ENCODE measurements at regions not wholly inside any gene's neighbourhood (a gene's known extent, or its start where the extent isn't known, plus 50 kb on each side); places are given as distances from the start of the nearest gene placed in this dataset.

- Histone ChIP-seq H3K36me3 (ENCODE audit: control insufficient read depth in 1 of 2, insufficient read depth in 2 of 2, low read length in 2 of 2) (no peaks in the 10 kb centered on the region), H3K4me3 (replicated peaks in 1 of 2; ENCODE audit: low read depth in 1 of 2, low read length in 2 of 2) (no peak overlapping the region), H3K4me2 (ENCODE audit: low read length) (no peak overlapping the region), H3K79me2 (ENCODE audit: insufficient read depth, low read length) (no peaks in the 10 kb centered on the region), H3K27me3 (ENCODE audit: insufficient read depth, low read length) (no peaks in the 10 kb centered on the region), H4K20me1 (ENCODE audit: insufficient read depth) (no peaks in the 10 kb centered on the region), H3K4me1 (ENCODE audit: control insufficient read depth in 1 of 2, insufficient read depth in 2 of 2, low read length in 2 of 2) (no peaks in the 10 kb centered on the region), H3K9me2 (ENCODE audit: insufficient read depth) (no peaks in the 10 kb centered on the region), H3K27ac (ENCODE audit: low read depth, low read length) (no peak overlapping the region), H3K9ac (ENCODE audit: low read length) (no peak overlapping the region), H2AFZ (ENCODE audit: low read depth, low read length, poor library complexity, severe bottlenecking) (no peak overlapping the region), H3K9me3 (ENCODE audit: control insufficient read depth in 1 of 2, insufficient read depth in 1 of 2, low read depth in 1 of 2, low read length in 2 of 2) (no peaks in the 10 kb centered on the region)
- no TSS peak for BruUV-seq (replicated peaks)
- TF ChIP-seq RAD21 (IDR thresholded peaks at IDR 0.05; ENCODE audit: low read depth): no peak
- ChIA-PET RAD21 (ENCODE audit: low non-redundant PET in 1 of 2, low total read pairs in 2 of 2, uncharacterized antibody in 2 of 2, unreplicated experiment in 2 of 2) (no interaction called here), POLR2A (no interaction called here), CTCF (no interaction called here)
- ATAC-seq (no peak), DNase-seq (ENCODE audit: low read depth, low spot score) (no peak)
- intact Hi-C loops (cut with micrococcal nuclease): no loop called here
Measured at GRCh38 chr9:30964332-30964731, 1420.1 kb upstream of the ACO1 start.

- no TSS peak for BruUV-seq (replicated peaks)
- H3K9ac ChIP-seq (ENCODE audit: low read length): no peak overlapping the region
- CTCF ChIA-PET: interaction anchor here (1.5 kb wide), 1 partner anchor 928 kb away, joined by 3 read pairs; no protein-coding TSS in a partner anchor
Measured at GRCh38 chr9:30967476-30967875, 1417.0 kb upstream of the ACO1 start.

More at GRCh38 chr9:30967476-30967875, 1417.0 kb upstream of the ACO1 start:
- H3K36me3 ChIP-seq (ENCODE audit: control insufficient read depth in 1 of 2, insufficient read depth in 2 of 2, low read length in 2 of 2): no peaks in the 10 kb centered on the region
- H3K27ac ChIP-seq (ENCODE audit: low read depth, low read length): no peak overlapping the region
- H3K4me1 ChIP-seq (ENCODE audit: control insufficient read depth in 1 of 2, insufficient read depth in 2 of 2, low read length in 2 of 2): no peaks in the 10 kb centered on the region
- RAD21 ChIA-PET (ENCODE audit: low non-redundant PET in 1 of 2, low total read pairs in 2 of 2, uncharacterized antibody in 2 of 2, unreplicated experiment in 2 of 2): no interaction called here
- intact Hi-C loops (cut with micrococcal nuclease): loop anchor here (5.0 kb wide), 1 partner anchor 1135 kb away; no protein-coding TSS in a partner anchor
- no peaks in the 10 kb centered on the region for H4K20me1 ChIP-seq (ENCODE audit: insufficient read depth)
- H3K9me2 ChIP-seq (ENCODE audit: insufficient read depth): no peaks in the 10 kb centered on the region
- no peak overlapping the region for H3K4me2 ChIP-seq (ENCODE audit: low read length)
- ATAC-seq (0 out of 2 replicates have a peak, but pooled peaks have one; percentile 40), DNase-seq (ENCODE audit: low read depth, low spot score) (peak; percentile 3)
- no peak overlapping the region for H3K4me3 ChIP-seq (replicated peaks in 1 of 2; ENCODE audit: low read depth in 1 of 2, low read length in 2 of 2)
- no peaks in the 10 kb centered on the region for H3K27me3 ChIP-seq (ENCODE audit: insufficient read depth, low read length)
- POLR2A ChIA-PET: no interaction called here
- no peaks in the 10 kb centered on the region for H3K79me2 ChIP-seq (ENCODE audit: insufficient read depth, low read length)
- H3K9me3 ChIP-seq (ENCODE audit: control insufficient read depth in 1 of 2, insufficient read depth in 1 of 2, low read depth in 1 of 2, low read length in 2 of 2): no peaks in the 10 kb centered on the region
- no peak overlapping the region for H2AFZ ChIP-seq (ENCODE audit: low read depth, low read length, poor library complexity, severe bottlenecking)
- TF ChIP-seq EZH2phosphoT487 (IDR thresholded peaks at IDR 0.05; ENCODE audit: borderline replicate concordance) (no peak), RAD21 (IDR thresholded peaks at IDR 0.05; ENCODE audit: low read depth) (peak; percentile 49), CTCF (IDR thresholded peaks at IDR 0.05 in 2 of 3, conservative IDR thresholded peaks at IDR 0.05 in 1 of 3; ENCODE audit: borderline replicate concordance in 1 of 3, insufficient read depth in 1 of 3, low read depth in 2 of 3, low read length in 2 of 3) (0 out of 6 replicates have a peak, but pooled peaks of 2 of the 3 experiments have one; percentile 12 to 14), FOSL1 (IDR thresholded peaks at IDR 0.05; ENCODE audit: low read depth) (no peak)
